HG03159 (cell line): ENCODE measurements at regions not wholly inside any gene's neighbourhood (a gene's known extent, or its start where the extent isn't known, plus 50 kb on each side); places are given as distances from the start of the nearest gene placed in this dataset.

Source experiments
- ATAC-seq: cut with Tn5 transposase; IDR thresholded peaks from one replicate; pipeline ENCODE4 v1.9.1; 2021; ENCODE audit warnings: mild to moderate bottlenecking, moderate library complexity; ENCODE audit not compliant: unreplicated experiment

GRCh38 chr5:175805256-175806011, 65.9 kb upstream of the CPLX2 start:
- ATAC-seq, result no peak

DNA sequence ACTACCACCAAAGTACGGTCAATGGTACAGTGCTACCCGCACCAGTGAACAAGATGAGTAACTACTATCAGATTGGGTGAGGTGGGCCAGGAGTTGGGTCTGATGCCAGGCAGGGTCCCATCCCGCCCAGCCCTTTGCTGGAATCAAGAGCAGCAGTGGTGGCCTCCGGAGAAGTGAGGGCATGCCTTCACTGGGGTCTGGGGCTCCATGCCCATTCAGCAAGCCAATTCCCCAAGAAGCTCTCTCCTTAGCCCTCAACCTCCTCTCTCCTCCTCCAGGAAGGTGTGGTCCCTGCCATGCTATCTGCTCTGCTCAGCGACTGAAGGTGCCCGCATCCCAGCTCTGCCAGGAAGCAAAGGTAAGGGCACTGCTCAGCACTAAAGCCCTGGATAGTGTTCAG, 62.7 kb upstream of the CPLX2 start:
- no peak for ATAC-seq

DNA sequence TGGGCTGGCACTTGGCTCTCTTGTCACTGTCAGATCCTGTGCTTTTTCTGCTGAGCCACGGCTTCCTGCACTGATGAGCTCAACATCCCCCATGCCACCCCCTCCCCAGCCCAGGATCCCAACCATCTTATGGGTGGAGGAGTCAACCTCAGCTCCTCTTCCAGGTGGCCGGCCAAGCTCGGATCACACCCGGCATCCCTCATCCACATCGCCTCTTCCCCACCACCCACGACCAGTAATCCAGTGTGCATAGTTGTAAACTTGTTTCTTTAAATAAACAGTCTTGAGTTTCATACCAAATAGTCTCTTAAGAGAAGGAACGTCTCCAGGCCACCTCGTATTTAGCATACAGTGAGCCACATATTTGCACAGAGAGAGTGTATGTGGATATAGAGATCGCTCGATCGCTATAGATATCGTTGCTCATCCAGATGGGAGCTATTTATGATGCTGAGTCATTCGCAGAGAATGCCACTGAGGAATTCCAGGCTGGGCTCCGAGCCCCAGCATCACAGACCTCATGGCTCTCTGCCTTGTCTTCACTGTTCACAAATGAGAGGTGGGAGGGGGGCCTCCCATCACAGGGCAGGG, 61.8 kb upstream of the CPLX2 start:
- ATAC-seq, result no peak

- no peak for ATAC-seq
Measured at GRCh38 chr5:175810457-175810856, 60.9 kb upstream of the CPLX2 start.

DNA sequence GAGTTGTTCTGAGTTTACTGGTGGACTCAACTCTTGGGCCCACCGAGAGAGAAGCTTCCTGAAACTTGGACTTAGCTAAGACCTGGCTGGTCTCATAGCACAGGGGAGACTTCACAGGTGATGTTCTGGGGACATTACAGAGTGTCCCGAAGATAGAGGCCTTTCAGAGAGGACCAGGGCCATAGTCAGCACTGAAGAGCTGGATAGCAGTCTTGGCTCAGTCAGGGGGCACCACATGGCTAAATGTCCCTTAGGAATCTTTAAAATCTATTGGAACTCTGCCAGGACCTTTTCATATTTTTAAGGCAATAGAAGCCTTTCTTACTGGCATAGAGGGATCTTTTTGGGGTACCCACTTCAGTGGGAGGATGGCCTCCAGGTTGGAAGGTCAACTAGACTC, 59.8 kb upstream of the CPLX2 start:
- ATAC-seq, result no peak

- ATAC-seq, result no peak
Measured at GRCh38 chr5:175813943-175814630, 57.3 kb upstream of the CPLX2 start.

DNA sequence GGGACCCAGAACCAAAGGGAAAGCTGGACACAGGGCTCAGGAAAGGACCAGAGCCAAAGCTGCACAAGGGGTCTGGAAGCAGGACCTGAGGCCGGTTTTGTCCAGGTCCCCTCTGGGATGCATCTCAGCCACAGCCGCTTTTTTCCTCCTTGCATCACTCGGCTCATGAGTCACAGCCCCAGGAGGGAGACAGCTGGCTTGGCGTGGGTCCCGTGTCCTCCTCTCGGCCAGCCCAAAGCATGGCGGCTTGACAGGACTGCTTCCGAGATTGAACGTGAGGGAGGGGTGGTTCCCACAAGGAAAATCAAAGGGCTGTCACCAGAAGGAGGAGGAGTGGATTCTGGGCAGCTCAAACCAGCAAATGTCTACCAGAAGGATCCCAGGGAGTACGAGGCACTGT, 56.7 kb upstream of the CPLX2 start:
- no peak for ATAC-seq

DNA sequence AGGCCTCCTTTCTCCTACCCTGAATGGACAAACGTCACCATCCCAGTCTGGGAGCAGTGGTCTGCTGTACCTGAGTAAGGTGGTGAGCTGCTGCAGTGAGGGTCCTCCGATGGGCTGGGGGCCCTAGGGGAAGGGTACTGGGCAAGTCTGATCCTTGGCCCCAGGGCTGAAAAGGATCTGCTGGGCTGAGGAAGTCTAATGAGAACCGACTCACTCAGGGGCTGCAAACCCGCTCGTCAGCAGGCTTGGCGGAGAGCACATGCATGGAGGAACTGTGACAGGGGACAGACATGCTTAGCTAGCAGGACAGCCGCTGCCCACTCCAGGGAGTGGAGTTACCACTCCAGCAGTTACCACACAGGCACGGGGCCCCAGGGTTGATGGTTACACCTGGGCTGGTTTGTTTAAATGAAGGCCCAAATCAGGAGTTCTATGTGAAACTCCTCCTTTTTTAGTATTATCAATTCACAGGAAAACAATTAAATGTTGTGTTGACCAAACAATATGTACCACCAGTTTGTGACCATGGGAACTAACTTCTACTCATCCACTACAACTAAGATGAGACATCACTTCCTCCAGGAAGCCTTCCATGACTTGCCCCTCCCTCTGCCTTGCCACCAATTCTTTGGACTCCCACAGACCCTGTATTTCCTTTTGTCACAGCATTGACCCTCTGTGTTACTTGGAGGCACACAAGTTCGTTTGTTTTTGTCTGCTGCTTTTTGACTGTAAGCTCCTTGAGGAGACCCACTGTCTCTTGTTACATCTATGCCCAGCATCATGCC, 56.1 kb upstream of the CPLX2 start:
- ATAC-seq, result no peak

- ATAC-seq, result no peak
Measured at GRCh38 chr5:175816348-175816747, 55.0 kb upstream of the CPLX2 start.

DNA sequence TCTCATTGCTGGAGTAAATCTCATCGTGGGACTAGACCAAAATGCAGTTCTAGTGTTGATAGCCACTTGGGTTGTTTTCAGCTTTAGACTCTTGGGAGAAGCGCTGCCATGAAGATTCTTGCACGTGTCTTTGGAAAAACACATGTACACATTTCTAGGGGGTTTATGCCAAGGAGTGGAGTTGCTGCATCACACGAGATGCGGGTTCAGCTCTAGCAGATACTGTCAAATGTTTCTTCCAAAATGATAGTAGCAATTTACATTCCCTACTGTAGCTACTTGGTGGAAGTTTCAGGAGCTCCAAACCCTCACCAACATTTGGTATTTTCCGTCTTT, 52.3 kb upstream of the CPLX2 start:
- no peak for ATAC-seq

GRCh38 chr5:175820230-175820629, 51.1 kb upstream of the CPLX2 start:
- no peak for ATAC-seq
